Neutrophil (primary cell): ENCODE measurements at regions not wholly inside any gene's neighbourhood (a gene's known extent, or its start where the extent isn't known, plus 50 kb on each side); places are given as distances from the start of the nearest gene placed in this dataset.
"Not testable (repeated sequence)": the region's sequence is repeated elsewhere in the genome, so short reads cannot be mapped to it uniquely, and the experiment has no call there.

ENCODE experiments used
- H3K27ac ChIP-seq: fragments of 200-600 bp; sonication (generic); 2 replicates; pipeline ENCODE4 v1.5.1; 2016; ENCODE audit warnings: mild to moderate bottlenecking, moderate library complexity
- H3K27me3 ChIP-seq: fragments of 200-600 bp; sonication (generic); 2 replicates; pipeline ENCODE4 v1.6.0; 2016; ENCODE audit warnings: mild to moderate bottlenecking
- H3K36me3 ChIP-seq: fragments of 200-600 bp; sonication (generic); 2 replicates; pipeline ENCODE4 v1.5.1; 2017
- H3K4me1 ChIP-seq, 2 experiments: fragments of 200-600 bp in 1 of 2; sonication (generic) in 1 of 2; 1 replicate in 1 of 2; 2 replicates in 1 of 2; pipeline versions ENCODE4 v1.5.1 to v1.6.1; 2013 to 2016; ENCODE audit warnings: low read depth in 1 of 2, low read length in 1 of 2, mild to moderate bottlenecking in 1 of 2, moderate library complexity in 1 of 2; ENCODE audit not compliant: control insufficient read depth in 1 of 2, insufficient read depth in 1 of 2
- H3K4me3 ChIP-seq, 2 experiments: fragments of 200-600 bp in 1 of 2; sonication (generic) in 1 of 2; 1 replicate in 1 of 2; 2 replicates in 1 of 2; pipeline ENCODE4 v1.5.1; 2013 to 2016; ENCODE audit warnings: low read depth in 1 of 2, low read length in 1 of 2, mild to moderate bottlenecking in 1 of 2, moderate library complexity in 1 of 2
- H3K9me3 ChIP-seq: fragments of 200-600 bp; sonication (generic); 2 replicates; pipeline ENCODE4 v1.5.1; 2016
- TF ChIP-seq, protein P1 (sequence below): fragments of 200-600 bp; sonication (generic); IDR thresholded peaks from 2 replicates; pipeline ENCODE4 v1.5.1; 2016; ENCODE audit warnings: antibody characterized with exemption

DNA sequence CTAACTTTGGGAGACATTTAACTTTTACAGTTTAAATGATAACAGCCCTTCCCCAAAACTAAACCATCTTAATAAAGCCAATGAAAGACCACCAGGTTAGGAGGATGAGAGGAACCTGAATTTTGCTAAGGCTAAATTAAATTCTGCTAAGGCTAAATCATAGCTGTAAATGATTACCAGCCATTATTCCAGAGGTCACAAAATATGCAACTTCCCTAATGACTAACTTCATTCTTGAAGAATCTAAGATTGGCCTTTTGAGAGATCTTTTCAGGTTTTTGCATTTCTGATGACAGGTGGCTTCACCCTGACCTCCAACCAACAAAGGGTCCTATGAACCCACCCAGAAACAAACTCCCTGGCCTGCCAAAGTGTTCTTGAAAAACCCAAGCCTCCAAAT is 373.3 kb downstream of the IPMK start:
- H3K27me3 ChIP-seq = no peaks in the 10 kb centered on the region
- H3K4me3 ChIP-seq = no peak overlapping the region
- H3K4me1 ChIP-seq = no peaks in the 10 kb centered on the region
- no peak overlapping the region for H3K27ac ChIP-seq
- no peaks in the 10 kb centered on the region for H3K36me3 ChIP-seq
- TF ChIP-seq, protein P1, sequence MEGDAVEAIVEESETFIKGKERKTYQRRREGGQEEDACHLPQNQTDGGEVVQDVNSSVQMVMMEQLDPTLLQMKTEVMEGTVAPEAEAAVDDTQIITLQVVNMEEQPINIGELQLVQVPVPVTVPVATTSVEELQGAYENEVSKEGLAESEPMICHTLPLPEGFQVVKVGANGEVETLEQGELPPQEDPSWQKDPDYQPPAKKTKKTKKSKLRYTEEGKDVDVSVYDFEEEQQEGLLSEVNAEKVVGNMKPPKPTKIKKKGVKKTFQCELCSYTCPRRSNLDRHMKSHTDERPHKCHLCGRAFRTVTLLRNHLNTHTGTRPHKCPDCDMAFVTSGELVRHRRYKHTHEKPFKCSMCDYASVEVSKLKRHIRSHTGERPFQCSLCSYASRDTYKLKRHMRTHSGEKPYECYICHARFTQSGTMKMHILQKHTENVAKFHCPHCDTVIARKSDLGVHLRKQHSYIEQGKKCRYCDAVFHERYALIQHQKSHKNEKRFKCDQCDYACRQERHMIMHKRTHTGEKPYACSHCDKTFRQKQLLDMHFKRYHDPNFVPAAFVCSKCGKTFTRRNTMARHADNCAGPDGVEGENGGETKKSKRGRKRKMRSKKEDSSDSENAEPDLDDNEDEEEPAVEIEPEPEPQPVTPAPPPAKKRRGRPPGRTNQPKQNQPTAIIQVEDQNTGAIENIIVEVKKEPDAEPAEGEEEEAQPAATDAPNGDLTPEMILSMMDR = no peak
- H3K9me3 ChIP-seq = no peaks in the 10 kb centered on the region

DNA sequence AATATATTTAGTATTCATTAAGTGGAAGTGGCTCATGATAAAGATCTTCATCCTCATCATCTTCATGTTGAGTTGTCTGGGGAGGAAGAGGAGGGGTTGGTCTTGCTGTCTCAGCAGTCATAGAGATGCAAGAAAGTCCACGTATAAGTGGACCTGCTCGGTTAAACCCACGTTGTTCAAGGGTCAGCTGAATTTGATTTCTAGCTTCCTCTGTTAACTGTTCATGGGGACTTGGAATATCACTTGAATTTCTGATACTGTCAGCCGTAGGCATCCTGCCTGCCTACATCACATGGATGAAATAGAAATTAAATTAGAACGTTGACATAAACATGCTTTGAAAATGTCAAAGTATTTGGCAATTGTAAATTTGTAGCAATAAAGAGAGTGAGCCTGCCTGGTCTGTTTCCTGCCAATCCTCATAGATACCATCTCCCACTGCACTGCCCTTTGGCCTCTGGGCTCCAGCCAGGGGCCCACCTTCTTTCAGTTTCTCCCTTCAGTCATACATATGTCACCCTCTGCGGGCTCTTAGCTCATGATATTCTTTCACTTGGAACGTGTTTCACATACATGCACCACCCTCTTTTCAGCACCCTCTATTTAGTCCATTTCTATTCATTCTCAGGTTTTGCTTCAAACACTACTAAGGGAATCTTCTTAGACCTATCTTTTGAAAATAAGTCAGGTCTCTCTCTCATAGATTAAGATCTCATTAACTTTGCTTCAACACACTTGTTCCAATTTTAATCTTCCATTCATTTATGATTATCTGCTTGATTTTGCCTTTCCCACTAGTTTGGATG is 376.3 kb downstream of the IPMK start:
- TF ChIP-seq, protein P1 = no peak
- Histone ChIP-seq H3K27me3 (no peaks in the 10 kb centered on the region), H3K4me3 (no peak overlapping the region), H3K4me1 (no peaks in the 10 kb centered on the region), H3K9me3 (no peaks in the 10 kb centered on the region), H3K27ac (no peak overlapping the region), H3K36me3 (no peaks in the 10 kb centered on the region)

DNA sequence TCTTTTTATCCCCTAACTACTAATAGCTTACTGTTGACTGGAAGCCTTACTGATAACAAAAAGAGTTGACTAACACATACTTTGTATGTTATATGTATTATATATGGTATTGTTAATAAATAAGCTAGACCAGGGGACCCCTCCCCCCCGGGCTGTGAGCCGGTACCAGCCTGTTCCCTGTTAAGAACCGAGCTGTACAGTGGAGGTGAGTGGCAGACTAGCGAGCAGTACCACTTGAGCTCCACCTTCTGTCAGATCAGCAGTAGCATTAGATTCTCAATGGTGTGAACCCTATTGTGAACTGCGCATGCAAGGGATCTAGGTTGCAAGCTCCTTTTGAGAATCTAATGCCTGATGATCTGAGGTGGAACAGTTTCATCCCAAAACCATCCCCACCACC is 377.0 kb downstream of the IPMK start:
- no peaks in the 10 kb centered on the region for H3K4me1 ChIP-seq
- H3K27ac ChIP-seq = no peak overlapping the region
- no peaks in the 10 kb centered on the region for H3K36me3 ChIP-seq
- TF ChIP-seq, protein P1 = no peak
- no peak overlapping the region for H3K4me3 ChIP-seq
- H3K9me3 ChIP-seq = no peaks in the 10 kb centered on the region
- no peaks in the 10 kb centered on the region for H3K27me3 ChIP-seq

DNA sequence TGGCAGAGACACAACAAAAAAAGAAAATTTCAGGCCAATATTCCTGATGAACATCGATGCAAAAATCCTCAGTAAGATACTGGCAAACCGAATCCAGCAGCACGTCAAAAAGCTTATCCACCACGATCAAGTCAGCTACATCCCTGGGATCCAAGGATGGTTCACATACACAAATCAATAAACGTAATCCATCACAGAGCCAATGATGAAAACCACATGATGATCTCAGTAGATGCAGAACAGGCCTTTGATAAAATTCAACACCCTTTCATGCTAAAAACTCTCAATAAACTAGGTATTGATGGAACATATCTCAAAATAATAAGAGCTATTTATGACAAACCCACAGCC is 382.1 kb downstream of the IPMK start:
- H3K27ac ChIP-seq, H3K27me3 ChIP-seq, H3K36me3 ChIP-seq, H3K9me3 ChIP-seq, H3K4me3 ChIP-seq, H3K4me1 ChIP-seq: not testable (repeated sequence)

DNA sequence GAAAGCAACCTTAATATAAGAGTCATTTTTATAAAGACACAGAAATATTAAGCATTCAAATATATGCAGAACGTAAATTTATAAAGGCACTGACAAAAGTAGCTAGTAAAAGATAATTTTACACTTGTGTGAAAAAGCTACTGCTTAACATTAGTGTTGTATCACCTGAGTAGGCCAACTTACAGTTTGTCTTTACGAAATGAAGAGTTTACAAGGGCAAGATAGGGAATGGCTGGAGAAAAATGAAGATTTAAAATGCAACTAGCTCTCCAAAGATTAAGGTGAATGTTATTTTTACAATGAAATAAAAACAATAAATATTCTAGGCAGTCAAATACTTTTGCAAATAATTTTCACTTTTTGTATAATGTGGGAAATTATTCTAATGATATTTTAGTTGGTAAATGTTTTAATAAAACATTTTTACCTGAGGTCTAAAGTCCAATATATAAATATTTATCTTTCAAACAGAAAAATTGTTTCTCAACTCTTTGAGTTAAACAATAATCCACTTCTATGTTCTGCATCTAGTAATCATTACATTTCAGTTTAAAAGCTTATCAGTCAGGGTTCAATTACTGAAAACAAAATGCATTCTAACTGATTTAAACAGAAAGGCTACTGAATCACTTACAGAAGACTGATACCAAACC is 382.6 kb downstream of the IPMK start:
- Histone ChIP-seq H3K4me3 (no peak overlapping the region), H3K27me3 (no peaks in the 10 kb centered on the region), H3K27ac (no peak overlapping the region), H3K4me1 (no peaks in the 10 kb centered on the region), H3K9me3 (no peaks in the 10 kb centered on the region), H3K36me3 (no peaks in the 10 kb centered on the region)
- TF ChIP-seq, protein P1 = no peak

DNA sequence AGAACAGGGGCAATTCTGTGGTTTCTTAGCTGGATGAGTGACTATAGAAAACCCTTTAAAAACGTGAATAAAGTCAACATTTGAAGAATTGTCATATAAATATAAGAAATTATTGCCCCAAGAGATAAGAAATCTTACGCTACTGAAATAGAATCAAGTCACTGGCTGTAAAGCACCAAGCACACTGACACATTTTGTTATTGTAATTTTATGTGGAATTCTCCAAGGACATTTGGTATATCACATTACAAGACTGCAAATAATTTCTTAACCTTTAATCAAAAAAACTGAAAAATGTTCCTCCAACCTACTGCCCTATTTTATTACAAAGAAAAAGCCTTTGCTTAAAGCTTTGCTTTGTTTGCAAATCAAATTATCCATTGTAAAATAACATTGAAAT is 383.3 kb downstream of the IPMK start:
- TF ChIP-seq, protein P1 = no peak
- Histone ChIP-seq H3K9me3 (no peaks in the 10 kb centered on the region), H3K36me3 (no peaks in the 10 kb centered on the region), H3K4me1 (no peaks in the 10 kb centered on the region), H3K27me3 (no peaks in the 10 kb centered on the region), H3K4me3 (no peak overlapping the region), H3K27ac (no peak overlapping the region)
